Tibial nerve (tissue), 4 donors: ENCODE measurements at regions not wholly inside any gene's neighbourhood (a gene's known extent, or its start where the extent isn't known, plus 50 kb on each side); places are given as distances from the start of the nearest gene placed in this dataset.

Experiments used
- DNase-seq, 2 donors: peaks; one replicate each; pipeline ENCODE4 v3.0.0-alpha.2; 2019; ENCODE audit warnings: low spot score in 2 of 2
- H3K27ac ChIP-seq, 4 donors: fragments of 200-600 bp; sonication (generic) in 3 of 4; one replicate each; pipeline ENCODE4 v1.5.1; 2017 to 2019; ENCODE audit warnings: mild to moderate bottlenecking in 1 of 4
- H3K27me3 ChIP-seq, 2 donors: fragments of 200-600 bp; sonication (generic) in 1 of 2; one replicate each; pipeline versions ENCODE4 v1.5.1 to v1.6.0; 2017 to 2019
- H3K36me3 ChIP-seq, 3 donors: fragments of 200-600 bp; sonication (generic); one replicate each; pipeline ENCODE4 v1.5.1; 2018 to 2019
- H3K4me1 ChIP-seq, 4 donors: fragments of 200-600 bp; sonication (generic) in 3 of 4; one replicate each; pipeline ENCODE4 v1.5.1; 2017 to 2019
- H3K4me3 ChIP-seq, 4 donors: fragments of 200-600 bp; sonication (generic) in 3 of 4; one replicate each; pipeline ENCODE4 v1.5.1; 2017 to 2019; ENCODE audit warnings: mild to moderate bottlenecking in 1 of 4, moderate library complexity in 1 of 4
- H3K9me3 ChIP-seq, 4 donors: fragments of 200-600 bp; sonication (generic) in 3 of 4; one replicate each; pipeline ENCODE4 v1.5.1; 2017 to 2019
- EP300 ChIP-seq, 2 donors: sonication (generic); formaldehyde crosslinking; IDR thresholded peaks; one replicate each; pipeline ENCODE4 v1.6.1; 2017; ENCODE audit warnings: antibody characterized with exemption in 2 of 2, mild to moderate bottlenecking in 1 of 2
- POLR2A ChIP-seq, 2 donors: fragments of 450-650 bp; IDR thresholded peaks; one replicate each; pipeline ENCODE4 v1.6.1; 2017; ENCODE audit warnings: antibody characterized with exemption in 2 of 2, mild to moderate bottlenecking in 2 of 2, moderate library complexity in 2 of 2
- WGBS, 2 donors: methylation state at CpG; one replicate each; pipeline ENCODE4 v1.1.5; 2018; 5-methylcytosine and 5-hydroxymethylcytosine counted together
- TF ChIP-seq, protein P1 (sequence below), 5 experiments: fragments of 200-600 bp in 3 of 5; fragments of 450-650 bp in 2 of 5; sonication (generic) in 3 of 5; IDR thresholded peaks; one replicate each; pipeline ENCODE4 v1.5.1; 2016 to 2019; ENCODE audit warnings: antibody characterized with exemption in 5 of 5, mild to moderate bottlenecking in 3 of 5, moderate library complexity in 2 of 5

DNA sequence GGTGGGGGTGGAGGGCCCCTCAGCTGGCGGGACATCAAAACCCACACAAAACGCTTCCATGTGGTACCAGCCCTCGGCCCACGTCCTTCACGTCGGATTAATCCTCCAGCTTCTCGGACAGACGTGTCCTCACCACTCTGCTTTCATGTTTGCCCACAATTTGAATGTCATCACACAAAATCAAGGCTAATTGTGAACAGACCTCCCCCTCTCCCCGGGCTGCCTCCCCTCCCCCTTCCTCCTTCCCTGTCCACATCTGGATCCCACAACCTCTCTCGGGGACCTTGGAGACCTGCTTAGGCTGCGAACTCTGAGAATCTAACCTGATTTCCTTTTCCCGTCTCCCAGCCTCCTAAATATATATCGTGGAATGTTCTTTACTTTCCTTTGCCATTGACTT lies 262.9 kb downstream of the MN1 start:
- TF ChIP-seq, protein P1, sequence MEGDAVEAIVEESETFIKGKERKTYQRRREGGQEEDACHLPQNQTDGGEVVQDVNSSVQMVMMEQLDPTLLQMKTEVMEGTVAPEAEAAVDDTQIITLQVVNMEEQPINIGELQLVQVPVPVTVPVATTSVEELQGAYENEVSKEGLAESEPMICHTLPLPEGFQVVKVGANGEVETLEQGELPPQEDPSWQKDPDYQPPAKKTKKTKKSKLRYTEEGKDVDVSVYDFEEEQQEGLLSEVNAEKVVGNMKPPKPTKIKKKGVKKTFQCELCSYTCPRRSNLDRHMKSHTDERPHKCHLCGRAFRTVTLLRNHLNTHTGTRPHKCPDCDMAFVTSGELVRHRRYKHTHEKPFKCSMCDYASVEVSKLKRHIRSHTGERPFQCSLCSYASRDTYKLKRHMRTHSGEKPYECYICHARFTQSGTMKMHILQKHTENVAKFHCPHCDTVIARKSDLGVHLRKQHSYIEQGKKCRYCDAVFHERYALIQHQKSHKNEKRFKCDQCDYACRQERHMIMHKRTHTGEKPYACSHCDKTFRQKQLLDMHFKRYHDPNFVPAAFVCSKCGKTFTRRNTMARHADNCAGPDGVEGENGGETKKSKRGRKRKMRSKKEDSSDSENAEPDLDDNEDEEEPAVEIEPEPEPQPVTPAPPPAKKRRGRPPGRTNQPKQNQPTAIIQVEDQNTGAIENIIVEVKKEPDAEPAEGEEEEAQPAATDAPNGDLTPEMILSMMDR (IDR thresholded peaks at IDR 0.05), result no peak
- TF ChIP-seq EP300 (IDR thresholded peaks at IDR 0.05) (no peak), POLR2A (IDR thresholded peaks at IDR 0.05) (no peak)
- no peak overlapping the region for H3K27ac ChIP-seq
- WGBS, 2 donors, result 63 to 66% methylated on average over 13 of the region's 13 CpGs

DNA sequence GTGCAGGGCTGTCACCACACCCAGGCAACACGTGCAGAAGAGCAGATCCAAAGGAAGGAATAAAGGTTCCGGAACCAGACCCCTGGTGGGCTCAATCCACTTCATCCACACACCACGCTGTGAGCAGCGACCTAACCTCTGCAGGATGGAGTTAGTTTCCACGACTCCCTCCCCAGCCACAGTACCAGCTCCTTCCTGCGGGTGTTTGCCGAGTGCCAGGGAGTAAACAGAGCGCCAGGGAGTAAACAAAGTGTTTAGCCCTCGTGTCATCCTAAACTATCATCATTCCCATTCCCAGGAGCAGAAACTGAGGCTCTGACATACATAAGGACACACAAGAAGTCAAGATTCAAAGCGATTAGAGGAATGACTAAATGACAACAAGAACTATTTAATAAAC lies 261.3 kb downstream of the MN1 start:
- Histone ChIP-seq H3K27me3 (peaks cover 0 to 7% of the 10 kb centered on the region in 2 donors), H3K36me3 (no peaks in the 10 kb centered on the region), H3K9me3 (no peaks in the 10 kb centered on the region), H3K4me3 (no peak overlapping the region), H3K27ac (no peak overlapping the region), H3K4me1 (peaks cover 0 to 4% (median 0%) of the 10 kb centered on the region in 4 donors)
- TF ChIP-seq EP300 (IDR thresholded peaks at IDR 0.05), result no peak
- TF ChIP-seq POLR2A (IDR thresholded peaks at IDR 0.05), result no peak
- TF ChIP-seq, protein P1 (IDR thresholded peaks at IDR 0.05), result no peak
- WGBS, 2 donors, result 83 to 84% methylated on average over 10 of the region's 10 CpGs
- no peak for DNase-seq

More for the DNA sequence above, 262.9 kb downstream of the MN1 start:
- DNase-seq, result no peak
- Histone ChIP-seq H3K4me3 (no peak overlapping the region), H3K4me1 (peaks cover 0 to 4% (median 0%) of the 10 kb centered on the region in 4 donors), H3K9me3 (no peaks in the 10 kb centered on the region), H3K27me3 (peaks cover 0 to 7% of the 10 kb centered on the region in 2 donors), H3K36me3 (no peaks in the 10 kb centered on the region)

GRCh38 chr22:27540656-27541396 lies 260.7 kb downstream of the MN1 start:
- 75 to 76% methylated on average over 24 of the region's 24 CpGs for WGBS, 2 donors
- Histone ChIP-seq H3K27me3 (peaks cover 0 to 7% of the 10 kb centered on the region in 2 donors), H3K27ac (no peak overlapping the region), H3K4me3 (no peak overlapping the region), H3K36me3 (no peaks in the 10 kb centered on the region), H3K9me3 (no peaks in the 10 kb centered on the region), H3K4me1 (peaks cover 0 to 4% (median 0%) of the 10 kb centered on the region in 4 donors)
- no peak for DNase-seq
- TF ChIP-seq EP300 (IDR thresholded peaks at IDR 0.05), result no peak
- TF ChIP-seq, protein P1 (IDR thresholded peaks at IDR 0.05), result no peak
- TF ChIP-seq POLR2A (IDR thresholded peaks at IDR 0.05), result no peak

- peaks cover 0 to 4% (median 0%) of the 10 kb centered on the region in 4 donors for H3K4me1 ChIP-seq
Measured at GRCh38 chr22:27541836-27542235, 259.7 kb downstream of the MN1 start.

DNA sequence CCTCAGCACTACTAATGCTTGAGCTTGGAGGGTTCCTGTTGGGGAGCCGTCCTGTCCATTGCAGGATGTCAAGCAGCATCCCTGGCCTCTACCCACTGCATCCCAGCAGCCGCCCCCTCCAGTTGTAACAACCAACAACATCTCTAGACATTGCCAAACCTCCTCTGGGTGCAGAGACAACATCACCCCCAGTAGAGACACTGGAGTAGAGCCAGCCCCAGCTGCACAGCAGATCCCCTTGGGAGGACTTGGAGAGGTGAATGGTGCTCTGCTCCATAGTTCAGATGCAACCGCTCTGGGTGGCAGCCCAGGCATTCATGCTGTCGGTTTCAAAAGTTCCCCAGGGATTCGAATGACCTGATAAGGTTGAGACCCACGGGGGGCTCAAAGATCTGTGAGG lies 259.0 kb downstream of the MN1 start:
- TF ChIP-seq EP300 (IDR thresholded peaks at IDR 0.05) (no peak), POLR2A (IDR thresholded peaks at IDR 0.05) (no peak)
- TF ChIP-seq, protein P1 (IDR thresholded peaks at IDR 0.05), result no peak
- H3K27me3 ChIP-seq, result peaks cover 0 to 7% of the 10 kb centered on the region in 2 donors

More at GRCh38 chr22:27541836-27542235, 259.7 kb downstream of the MN1 start:
- Histone ChIP-seq H3K36me3 (no peaks in the 10 kb centered on the region), H3K4me3 (no peak overlapping the region), H3K27me3 (peaks cover 0 to 7% of the 10 kb centered on the region in 2 donors), H3K9me3 (no peaks in the 10 kb centered on the region), H3K27ac (no peak overlapping the region)
- TF ChIP-seq, protein P1 (IDR thresholded peaks at IDR 0.05), result no peak
- TF ChIP-seq POLR2A (IDR thresholded peaks at IDR 0.05) (no peak), EP300 (IDR thresholded peaks at IDR 0.05) (no peak)
- no peak for DNase-seq
- 84 to 87% methylated on average over 14 of the region's 14 CpGs for WGBS, 2 donors

More for the DNA sequence above, 259.0 kb downstream of the MN1 start:
- Histone ChIP-seq H3K9me3 (no peaks in the 10 kb centered on the region), H3K4me3 (no peak overlapping the region), H3K27ac (no peak overlapping the region), H3K36me3 (no peaks in the 10 kb centered on the region), H3K4me1 (peaks cover 0 to under 1% (median 0%) of the 10 kb centered on the region in 4 donors)
- 68 to 74% methylated on average over 4 to 6 of the region's 6 CpGs for WGBS, 2 donors
- no peak for DNase-seq
